Endothelial cell of umbilical vein (primary cell): ENCODE measurements at regions not wholly inside any gene's neighbourhood (a gene's known extent, or its start where the extent isn't known, plus 50 kb on each side); places are given as distances from the start of the nearest gene placed in this dataset.
A peak's percentile ranks its signal among the peaks of the same experiment; 100 is the strongest.

ENCODE experiments used
- BruUV-seq: library from RNA; stranded (reverse); fragments of 400-500 nt; replicated peaks from 2 replicates; lab custom pipeline; 2021; lab: Mats Ljungman, UMichigan
- CTCF ChIA-PET: fragments of 300-600, 350-600 bp; sonication (Branson Sonifier 250); formaldehyde crosslinking; loops from one replicate; lab custom pipeline; 2021; ENCODE audit warnings: antibody characterized with exemption, inconsistent platforms; lab: Charles Lee
- POLR2A ChIA-PET: fragments of 300-600, 350-600 bp; sonication (Branson Sonifier 250); formaldehyde crosslinking; loops from one replicate; lab custom pipeline; 2021; ENCODE audit warnings: antibody characterized with exemption, inconsistent platforms; lab: Charles Lee
- DNase-seq: peaks from one replicate; pipeline ENCODE4 v3.0.0-alpha.2; 2011; ENCODE audit warnings: low read depth, low spot score
- FAIRE-seq: peaks from 2 replicates; lab custom pipeline; 2011; peaks lifted over from hg19 to GRCh38; lab: Jason Lieb, UNC
- H2AFZ ChIP-seq: 2 replicates; pipeline ENCODE4 v1.6.0; 2012; ENCODE audit warnings: low read depth, low read length, control low read depth, inconsistent platforms
- H3K27ac ChIP-seq: 2 replicates; pipeline ENCODE4 v1.5.1; 2011; ENCODE audit warnings: low read depth, mild to moderate bottlenecking, control low read depth, low read length, moderate library complexity; ENCODE audit not compliant: insufficient read depth
- H3K27me3 ChIP-seq, 2 experiments: 2 replicates each; pipeline versions ENCODE4 v1.6.0 to v1.6.1; 2011; ENCODE audit warnings: low read length in 2 of 2, mixed read lengths in 1 of 2; ENCODE audit not compliant: control insufficient read depth in 2 of 2, insufficient read depth in 2 of 2
- H3K36me3 ChIP-seq, 2 experiments: 2 replicates in 1 of 2; 3 replicates in 1 of 2; pipeline ENCODE4 v1.5.1; 2011; ENCODE audit warnings: low read length in 2 of 2, mild to moderate bottlenecking in 1 of 2, moderate library complexity in 1 of 2; ENCODE audit not compliant: control insufficient read depth in 2 of 2, insufficient read depth in 2 of 2; ENCODE audit errors: extremely low read depth in 1 of 2
- H3K4me1 ChIP-seq: 3 replicates; pipeline ENCODE4 v1.5.1; 2011; ENCODE audit warnings: mild to moderate bottlenecking, low read length; ENCODE audit not compliant: control insufficient read depth, insufficient read depth; ENCODE audit errors: extremely low read depth
- H3K4me2 ChIP-seq: 2 replicates; pipeline ENCODE4 v1.6.1; 2011; ENCODE audit warnings: low read length, control low read depth, mixed read lengths; ENCODE audit not compliant: insufficient read depth
- H3K4me3 ChIP-seq, 3 experiments: fragments of 200-600 bp in 1 of 3; sonication (generic), shearing (Covaris generic) in 1 of 3; replicated peaks in 1 of 3; 2 replicates each; pipeline ENCODE4 v1.5.1; 2011 to 2016; ENCODE audit warnings: control low read depth in 3 of 3, low read length in 3 of 3, mild to moderate bottlenecking in 2 of 3, inconsistent platforms in 1 of 3, low read depth in 1 of 3, moderate library complexity in 1 of 3; ENCODE audit not compliant: insufficient read depth in 1 of 3
- H3K79me2 ChIP-seq: 2 replicates; pipeline ENCODE4 v1.6.0; 2012; ENCODE audit warnings: low read length, inconsistent platforms; ENCODE audit not compliant: control insufficient read depth, insufficient read depth
- H3K9ac ChIP-seq: replicated peaks from 2 replicates; pipeline ENCODE3; 2011; ENCODE audit warnings: low read length, control low read depth; ENCODE audit not compliant: insufficient read depth; ENCODE audit errors: extremely low read depth
- H3K9me1 ChIP-seq: replicated peaks from 3 replicates; pipeline ENCODE4 v1.6.0; 2011; ENCODE audit warnings: mild to moderate bottlenecking, low read length; ENCODE audit not compliant: control insufficient read depth, insufficient read depth; ENCODE audit errors: extremely low read depth
- H3K9me3 ChIP-seq: replicated peaks from 2 replicates; pipeline ENCODE4 v1.5.1; 2012; ENCODE audit warnings: low read length, inconsistent platforms; ENCODE audit not compliant: control insufficient read depth, insufficient read depth
- H4K20me1 ChIP-seq: replicated peaks from 2 replicates; pipeline ENCODE3; 2011; ENCODE audit warnings: mild to moderate bottlenecking, low read length; ENCODE audit not compliant: control insufficient read depth, insufficient read depth; ENCODE audit errors: extremely low read depth
- EZH2 ChIP-seq: IDR thresholded peaks from 2 replicates; pipeline ENCODE4 v1.6.1; 2012; ENCODE audit warnings: borderline replicate concordance, low read depth, mild to moderate bottlenecking, moderate library complexity, low read length, inconsistent platforms; ENCODE audit not compliant: severe bottlenecking
- FOS ChIP-seq: IDR thresholded peaks from 2 replicates; pipeline ENCODE4 v1.6.1; 2011; ENCODE audit warnings: mild to moderate bottlenecking, low read length, moderate library complexity, borderline replicate concordance; ENCODE audit not compliant: insufficient read depth
- GATA2 ChIP-seq: IDR thresholded peaks from 2 replicates; pipeline ENCODE4 v1.7.0; 2011; ENCODE audit warnings: low read depth, mild to moderate bottlenecking, moderate library complexity, mixed read lengths, low read length; ENCODE audit not compliant: insufficient read length, insufficient read depth
- JUN ChIP-seq: IDR thresholded peaks from 2 replicates; pipeline ENCODE4 v1.6.1; 2011; ENCODE audit warnings: borderline replicate concordance, low read depth; ENCODE audit not compliant: insufficient read length, insufficient read depth
- MYC ChIP-seq: IDR thresholded peaks from one replicate; pipeline ENCODE4 v1.6.1; 2011; ENCODE audit warnings: mild to moderate bottlenecking, low read depth, low read length
- POLR2A ChIP-seq: IDR thresholded peaks from 2 replicates; pipeline ENCODE4 v1.6.1; 2012; ENCODE audit warnings: low read depth, mild to moderate bottlenecking, control low read depth, low read length
- POLR2AphosphoS5 ChIP-seq: IDR thresholded peaks from 2 replicates; pipeline ENCODE4 v1.6.1; 2012; ENCODE audit warnings: low read depth, mild to moderate bottlenecking, control low read depth, low read length, moderate library complexity; ENCODE audit not compliant: insufficient read depth
- dilution Hi-C: fragments of 300-500 bp; cut with MboI; formaldehyde crosslinking; loops from one replicate; pipeline ENCODE4 v1.15.0; 2019; ENCODE audit warnings: low sequenced_read_pairs; ENCODE audit not compliant: extremely low pct_ligation_motif_present
- intact Hi-C: fragments of 100-400 bp; cut with micrococcal nuclease; formaldehyde crosslinking; loops from one replicate; pipeline ENCODE4 v1.10.0; 2022
- TF ChIP-seq, protein P1 (sequence below), 2 donors: IDR thresholded peaks; 1 replicate in 1 of 2; 2 replicates in 1 of 2; pipeline ENCODE4 v1.5.1; 2011; ENCODE audit warnings: low read length in 2 of 2, mild to moderate bottlenecking in 2 of 2, moderate library complexity in 2 of 2, control low read depth in 1 of 2, inconsistent platforms in 1 of 2, low read depth in 1 of 2; ENCODE audit not compliant: insufficient read depth in 1 of 2; ENCODE audit errors: extremely low read depth in 1 of 2
- TF ChIP-seq, protein P2 (sequence below): IDR thresholded peaks from 2 replicates; pipeline ENCODE4 v1.6.1; 2011; ENCODE audit not compliant: insufficient read depth, insufficient read length

DNA sequence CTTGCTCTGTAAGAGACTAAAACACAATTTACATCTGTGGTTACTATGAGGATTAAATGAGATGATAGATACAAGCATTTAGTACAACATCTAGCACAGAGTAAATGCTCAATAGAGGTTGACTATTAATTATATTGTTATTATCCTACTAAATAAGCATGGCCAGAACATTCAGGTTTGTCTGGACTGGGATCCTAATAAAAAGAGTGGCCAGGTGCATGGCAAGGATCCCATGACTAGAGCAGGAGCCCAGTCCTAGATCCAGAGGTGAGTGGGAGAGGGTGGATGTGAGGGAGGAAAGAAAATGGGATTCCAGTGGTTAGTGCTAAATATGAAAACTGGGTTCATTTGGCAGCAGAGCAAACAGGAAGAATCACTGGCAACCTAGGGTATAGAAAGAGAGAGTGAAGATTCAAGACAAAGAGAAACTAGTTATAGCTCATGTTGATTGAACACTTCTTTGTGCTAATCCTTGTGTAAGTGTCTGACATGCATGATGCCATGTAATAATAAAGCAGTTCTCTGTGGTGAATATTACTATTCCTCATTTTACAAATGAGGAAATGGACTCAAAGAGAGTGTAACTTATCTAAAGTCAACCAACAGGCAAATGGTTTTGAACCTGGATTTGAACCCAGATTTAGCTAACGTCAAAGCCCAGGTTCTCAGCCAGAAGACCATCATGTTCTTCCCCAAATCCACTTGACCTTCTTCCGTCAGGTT lies 71.1 kb upstream of the FGGY start:
- H3K9me3 ChIP-seq, result no peaks in the 10 kb centered on the region
- intact Hi-C loops (no loop called here), dilution Hi-C loops (no loop called here)
- TF ChIP-seq, protein P1, sequence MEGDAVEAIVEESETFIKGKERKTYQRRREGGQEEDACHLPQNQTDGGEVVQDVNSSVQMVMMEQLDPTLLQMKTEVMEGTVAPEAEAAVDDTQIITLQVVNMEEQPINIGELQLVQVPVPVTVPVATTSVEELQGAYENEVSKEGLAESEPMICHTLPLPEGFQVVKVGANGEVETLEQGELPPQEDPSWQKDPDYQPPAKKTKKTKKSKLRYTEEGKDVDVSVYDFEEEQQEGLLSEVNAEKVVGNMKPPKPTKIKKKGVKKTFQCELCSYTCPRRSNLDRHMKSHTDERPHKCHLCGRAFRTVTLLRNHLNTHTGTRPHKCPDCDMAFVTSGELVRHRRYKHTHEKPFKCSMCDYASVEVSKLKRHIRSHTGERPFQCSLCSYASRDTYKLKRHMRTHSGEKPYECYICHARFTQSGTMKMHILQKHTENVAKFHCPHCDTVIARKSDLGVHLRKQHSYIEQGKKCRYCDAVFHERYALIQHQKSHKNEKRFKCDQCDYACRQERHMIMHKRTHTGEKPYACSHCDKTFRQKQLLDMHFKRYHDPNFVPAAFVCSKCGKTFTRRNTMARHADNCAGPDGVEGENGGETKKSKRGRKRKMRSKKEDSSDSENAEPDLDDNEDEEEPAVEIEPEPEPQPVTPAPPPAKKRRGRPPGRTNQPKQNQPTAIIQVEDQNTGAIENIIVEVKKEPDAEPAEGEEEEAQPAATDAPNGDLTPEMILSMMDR (IDR thresholded peaks at IDR 0.05; ENCODE audit: extremely low read depth in 1 of 2, insufficient read depth in 1 of 2, low read depth in 1 of 2, low read length in 2 of 2), result no peak
- TF ChIP-seq MYC, result no peak
- TF ChIP-seq, protein P2, sequence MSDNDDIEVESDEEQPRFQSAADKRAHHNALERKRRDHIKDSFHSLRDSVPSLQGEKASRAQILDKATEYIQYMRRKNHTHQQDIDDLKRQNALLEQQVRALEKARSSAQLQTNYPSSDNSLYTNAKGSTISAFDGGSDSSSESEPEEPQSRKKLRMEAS, result no peak
- TF ChIP-seq POLR2AphosphoS5, result no peak
- TF ChIP-seq EZH2, result no peak
- no peak for TF ChIP-seq JUN
- no peak for TF ChIP-seq FOS
- TF ChIP-seq GATA2, result no peak
- no peak for TF ChIP-seq POLR2A
- H3K27me3 ChIP-seq, result no peaks in the 10 kb centered on the region
- no peaks in the 10 kb centered on the region for H3K36me3 ChIP-seq
- no peak overlapping the region for H3K27ac ChIP-seq
- no peak overlapping the region for H2AFZ ChIP-seq
- no peaks in the 10 kb centered on the region for H3K4me1 ChIP-seq
- CTCF ChIA-PET, result no interaction called here
- H3K9ac ChIP-seq, result no peak overlapping the region
- POLR2A ChIA-PET, result no interaction called here
- no peaks in the 10 kb centered on the region for H3K9me1 ChIP-seq
- FAIRE-seq, result peak; percentile 33
- no peak for DNase-seq
- no peak overlapping the region for H3K4me3 ChIP-seq
- H3K79me2 ChIP-seq, result no peaks in the 10 kb centered on the region
- no TSS peak for BruUV-seq
- no peaks in the 10 kb centered on the region for H4K20me1 ChIP-seq
- no peak overlapping the region for H3K4me2 ChIP-seq
